GM21576 (cell line): ENCODE measurements at regions not wholly inside any gene's neighbourhood (a gene's known extent, or its start where the extent isn't known, plus 50 kb on each side); places are given as distances from the start of the nearest gene placed in this dataset.
"Not testable (repeated sequence)": the region's sequence is repeated elsewhere in the genome, so short reads cannot be mapped to it uniquely, and the experiment has no call there.

ENCODE experiments used
- ATAC-seq: cut with Tn5 transposase; IDR thresholded peaks from one replicate; pipeline ENCODE4 v1.9.1; 2021; ENCODE audit warnings: mild to moderate bottlenecking, moderate library complexity; ENCODE audit not compliant: unreplicated experiment

GRCh38 chr5:69000949-69001348, 92.9 kb upstream of the SLC30A5 start:
- ATAC-seq = no peak

GRCh38 chr5:69001627-69002026, 92.2 kb upstream of the SLC30A5 start:
- ATAC-seq = no peak

- ATAC-seq = no peak
Observed at GRCh38 chr5:69004127-69004526, 89.7 kb upstream of the SLC30A5 start.

GRCh38 chr5:69004676-69005075, 89.1 kb upstream of the SLC30A5 start:
- no peak for ATAC-seq

GRCh38 chr5:69006030-69006429, 87.8 kb upstream of the SLC30A5 start:
- ATAC-seq = no peak

GRCh38 chr5:69007163-69007562, 86.7 kb upstream of the SLC30A5 start:
- no peak for ATAC-seq

- peak; percentile 95 for ATAC-seq
Observed at GRCh38 chr5:69007726-69008368, 86.0 kb upstream of the SLC30A5 start.

GRCh38 chr5:69010476-69010875, 83.3 kb upstream of the SLC30A5 start:
- ATAC-seq = no peak

- ATAC-seq = no peak
Observed at GRCh38 chr5:69011910-69012309, 81.9 kb upstream of the SLC30A5 start.

- ATAC-seq = no peak
Observed at GRCh38 chr5:69013481-69013880, 80.3 kb upstream of the SLC30A5 start.

GRCh38 chr5:69014007-69014406, 79.8 kb upstream of the SLC30A5 start:
- ATAC-seq = not testable (repeated sequence)

GRCh38 chr5:69019668-69020375, 74.0 kb upstream of the SLC30A5 start:
- ATAC-seq = no peak

GRCh38 chr5:69024241-69024651, 69.6 kb upstream of the SLC30A5 start:
- no peak for ATAC-seq

- no peak for ATAC-seq
Observed at GRCh38 chr5:69029292-69029691, 64.5 kb upstream of the SLC30A5 start.

- no peak for ATAC-seq
Observed at GRCh38 chr5:69030358-69031062, 63.3 kb upstream of the SLC30A5 start.

- ATAC-seq = no peak
Observed at GRCh38 chr5:69032009-69032408, 61.8 kb upstream of the SLC30A5 start.

- no peak for ATAC-seq
Observed at GRCh38 chr5:69033690-69034089, 60.1 kb upstream of the SLC30A5 start.

- ATAC-seq = no peak
Observed at GRCh38 chr5:69034898-69035297, 58.9 kb upstream of the SLC30A5 start.

- ATAC-seq = no peak
Observed at GRCh38 chr5:69035665-69036064, 58.1 kb upstream of the SLC30A5 start.

GRCh38 chr5:69038539-69038938, 55.3 kb upstream of the SLC30A5 start:
- ATAC-seq = no peak

- no peak for ATAC-seq
Observed at GRCh38 chr5:69039829-69040228, 54.0 kb upstream of the SLC30A5 start.

- ATAC-seq = peak; percentile 18
Observed at GRCh38 chr5:69042500-69042899, 51.3 kb upstream of the SLC30A5 start.
